ENCODE measurements at regions not wholly inside any gene's neighbourhood (a gene's known extent, or its start where the extent isn't known, plus 50 kb on each side); places are given as distances from the start of the nearest gene placed in this dataset.

DNA sequence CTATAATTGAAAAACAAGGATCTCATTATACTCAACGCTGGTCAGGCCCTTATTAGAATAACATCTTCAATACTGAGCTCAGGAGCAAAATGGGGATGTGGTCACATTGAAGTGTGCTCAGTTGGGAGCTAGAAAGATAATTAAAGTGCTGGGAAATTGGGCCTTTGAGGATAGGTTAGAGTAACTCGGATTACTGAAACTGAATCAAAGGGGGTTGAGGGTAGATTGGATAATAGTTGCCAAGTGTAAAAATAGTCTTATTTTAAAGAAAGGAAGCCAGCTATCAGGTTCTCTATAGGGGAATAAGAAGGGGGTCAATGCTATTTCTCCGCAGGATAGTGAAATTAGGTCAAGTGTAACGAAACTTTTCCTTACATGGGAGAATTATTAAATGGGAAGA, 391.0 kb upstream of the PTPRD start:
- TF ChIP-seq, protein P1, sequence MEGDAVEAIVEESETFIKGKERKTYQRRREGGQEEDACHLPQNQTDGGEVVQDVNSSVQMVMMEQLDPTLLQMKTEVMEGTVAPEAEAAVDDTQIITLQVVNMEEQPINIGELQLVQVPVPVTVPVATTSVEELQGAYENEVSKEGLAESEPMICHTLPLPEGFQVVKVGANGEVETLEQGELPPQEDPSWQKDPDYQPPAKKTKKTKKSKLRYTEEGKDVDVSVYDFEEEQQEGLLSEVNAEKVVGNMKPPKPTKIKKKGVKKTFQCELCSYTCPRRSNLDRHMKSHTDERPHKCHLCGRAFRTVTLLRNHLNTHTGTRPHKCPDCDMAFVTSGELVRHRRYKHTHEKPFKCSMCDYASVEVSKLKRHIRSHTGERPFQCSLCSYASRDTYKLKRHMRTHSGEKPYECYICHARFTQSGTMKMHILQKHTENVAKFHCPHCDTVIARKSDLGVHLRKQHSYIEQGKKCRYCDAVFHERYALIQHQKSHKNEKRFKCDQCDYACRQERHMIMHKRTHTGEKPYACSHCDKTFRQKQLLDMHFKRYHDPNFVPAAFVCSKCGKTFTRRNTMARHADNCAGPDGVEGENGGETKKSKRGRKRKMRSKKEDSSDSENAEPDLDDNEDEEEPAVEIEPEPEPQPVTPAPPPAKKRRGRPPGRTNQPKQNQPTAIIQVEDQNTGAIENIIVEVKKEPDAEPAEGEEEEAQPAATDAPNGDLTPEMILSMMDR (IDR thresholded peaks at IDR 0.05): no peak
- TF ChIP-seq EP300 (IDR thresholded peaks at IDR 0.05) (no peak), POLR2A (IDR thresholded peaks at IDR 0.05) (no peak), POLR2AphosphoS5 (IDR thresholded peaks at IDR 0.05) (no peak)

Data from gastroesophageal sphincter (tissue), 3 donors.